ENCODE measurements at regions not wholly inside any gene's neighbourhood (a gene's known extent, or its start where the extent isn't known, plus 50 kb on each side); places are given as distances from the start of the nearest gene placed in this dataset.

DNA sequence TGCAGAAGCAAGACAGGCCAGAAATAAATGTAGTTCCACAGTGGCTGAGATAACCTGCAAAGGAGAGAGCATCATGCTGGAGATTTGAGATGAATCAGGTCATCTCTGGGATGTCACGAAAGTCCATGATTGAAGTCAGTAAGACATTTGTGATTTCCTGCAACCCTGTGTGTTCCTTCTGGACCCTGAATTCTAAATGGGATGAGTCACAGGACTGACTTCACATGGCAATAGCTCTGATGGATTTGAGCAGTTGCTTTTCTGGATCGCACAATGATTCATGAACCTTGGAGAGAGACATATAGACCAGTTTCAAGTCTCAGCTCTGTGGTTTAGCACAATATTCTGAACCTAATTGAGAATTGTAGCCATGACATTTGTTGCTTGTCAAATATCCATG is 102.9 kb downstream of the TSN start:
- Histone ChIP-seq H3K4me1 (ENCODE audit: control insufficient read depth in 2 of 2, insufficient read depth in 2 of 2, low read length in 2 of 2) (no peaks in the 10 kb centered on the region), H3K9ac (ENCODE audit: low read depth in 1 of 2, low read length in 2 of 2) (no peak overlapping the region), H3K27ac (ENCODE audit: low read depth in 2 of 2, low read length in 2 of 2) (no peak overlapping the region), H3K4me3 (ENCODE audit: low read length in 2 of 2) (no peak overlapping the region), H3K9me3 (ENCODE audit: control insufficient read depth in 2 of 2, low read length in 2 of 2) (no peaks in the 10 kb centered on the region), H3K36me3 (ENCODE audit: control insufficient read depth in 2 of 2, insufficient read depth in 2 of 2, low read length in 2 of 2) (no peaks in the 10 kb centered on the region), H3K27me3 (ENCODE audit: control insufficient read depth in 2 of 2, insufficient read depth in 2 of 2, low read length in 2 of 2) (no peaks in the 10 kb centered on the region)

DNA sequence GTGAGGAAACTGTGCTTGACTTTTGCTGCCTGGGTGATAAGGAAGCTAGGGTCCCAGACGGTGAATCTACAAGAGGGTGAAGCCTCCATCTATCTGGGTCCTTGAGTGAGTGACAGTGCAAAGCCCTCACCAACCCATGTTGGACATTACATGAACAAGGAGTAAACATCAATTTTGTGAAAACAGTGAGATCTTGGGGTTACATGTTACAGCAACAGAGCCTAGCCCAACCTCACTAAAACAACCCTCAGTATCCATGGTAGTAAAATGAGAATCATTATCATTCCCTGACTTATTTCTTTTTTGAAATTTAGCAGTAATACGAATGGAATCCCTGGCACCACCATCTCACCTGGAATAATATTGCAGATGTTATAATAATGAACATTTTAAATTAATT is 103.4 kb downstream of the TSN start:
- Histone ChIP-seq H3K9ac (ENCODE audit: low read depth in 1 of 2, low read length in 2 of 2) (no peak overlapping the region), H3K36me3 (ENCODE audit: control insufficient read depth in 2 of 2, insufficient read depth in 2 of 2, low read length in 2 of 2) (no peaks in the 10 kb centered on the region), H3K27me3 (ENCODE audit: control insufficient read depth in 2 of 2, insufficient read depth in 2 of 2, low read length in 2 of 2) (no peaks in the 10 kb centered on the region), H3K4me3 (ENCODE audit: low read length in 2 of 2) (no peak overlapping the region), H3K4me1 (ENCODE audit: control insufficient read depth in 2 of 2, insufficient read depth in 2 of 2, low read length in 2 of 2) (no peaks in the 10 kb centered on the region), H3K27ac (ENCODE audit: low read depth in 2 of 2, low read length in 2 of 2) (no peak overlapping the region), H3K9me3 (ENCODE audit: control insufficient read depth in 2 of 2, low read length in 2 of 2) (no peaks in the 10 kb centered on the region)

DNA sequence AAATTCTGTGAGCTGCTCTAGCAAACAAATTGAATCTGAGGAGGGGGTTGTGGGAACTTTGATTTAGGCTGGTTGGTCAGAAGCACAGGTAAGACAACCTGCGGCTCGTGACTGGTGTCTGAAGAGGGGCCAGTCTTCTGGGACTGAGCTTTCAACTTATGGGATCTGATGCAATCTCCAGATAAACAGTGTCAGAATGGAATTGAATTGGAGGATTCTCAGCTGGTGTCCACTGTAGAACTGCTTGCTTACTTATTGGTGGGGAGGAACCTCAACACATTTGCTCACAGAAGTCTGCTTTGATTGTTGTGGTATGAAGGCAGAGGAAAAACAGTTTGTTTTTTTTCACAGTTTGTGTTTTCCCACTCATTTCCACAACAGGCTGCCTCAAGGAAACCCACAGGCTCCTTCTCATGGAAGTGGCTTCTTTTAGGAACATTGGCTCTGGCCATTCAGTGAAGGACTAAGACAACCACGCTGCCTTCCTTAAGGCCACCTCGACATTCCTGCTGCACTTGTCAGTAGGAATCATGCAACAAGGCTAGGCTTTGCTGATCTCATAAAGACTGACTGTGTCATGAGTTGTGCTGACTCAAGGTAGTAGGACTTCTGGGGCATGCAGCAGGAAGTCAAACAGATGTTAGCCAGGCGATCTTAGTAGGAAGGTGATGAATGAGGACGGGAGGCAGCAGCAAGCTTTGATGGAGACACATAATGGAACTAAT is 104.7 kb downstream of the TSN start:
- no peak overlapping the region for H3K9ac ChIP-seq (ENCODE audit: low read depth in 1 of 2, low read length in 2 of 2)
- H3K4me1 ChIP-seq (ENCODE audit: control insufficient read depth in 2 of 2, insufficient read depth in 2 of 2, low read length in 2 of 2) = no peaks in the 10 kb centered on the region
- H3K9me3 ChIP-seq (ENCODE audit: control insufficient read depth in 2 of 2, low read length in 2 of 2) = no peaks in the 10 kb centered on the region
- H3K27ac ChIP-seq (ENCODE audit: low read depth in 2 of 2, low read length in 2 of 2) = no peak overlapping the region
- H3K36me3 ChIP-seq (ENCODE audit: control insufficient read depth in 2 of 2, insufficient read depth in 2 of 2, low read length in 2 of 2) = no peaks in the 10 kb centered on the region
- H3K27me3 ChIP-seq (ENCODE audit: control insufficient read depth in 2 of 2, insufficient read depth in 2 of 2, low read length in 2 of 2) = no peaks in the 10 kb centered on the region
- H3K4me3 ChIP-seq (ENCODE audit: low read length in 2 of 2) = no peak overlapping the region

DNA sequence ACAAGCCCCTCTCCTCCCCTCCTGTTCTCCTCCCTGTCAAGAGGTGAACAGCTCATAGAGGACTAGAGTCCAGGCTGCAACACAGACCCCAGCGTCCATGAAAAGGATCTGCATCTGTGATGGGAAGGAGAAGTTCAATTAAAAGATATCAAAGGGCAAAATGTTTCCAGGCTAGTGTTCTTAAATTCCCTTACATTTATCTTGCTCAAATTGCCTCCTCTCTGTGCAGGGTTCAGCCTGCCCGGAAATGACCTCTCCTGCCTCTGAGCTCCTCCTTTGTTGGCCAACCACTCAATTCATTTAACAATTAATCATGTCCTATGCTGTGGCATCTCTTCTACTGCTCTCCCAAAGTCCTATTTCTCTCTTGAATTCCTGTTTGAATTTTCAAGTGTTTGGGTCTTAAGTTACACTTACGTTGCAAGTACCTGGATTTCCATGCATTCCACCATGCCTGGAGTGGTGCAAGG is 105.3 kb downstream of the TSN start:
- H3K9ac ChIP-seq (ENCODE audit: low read depth in 1 of 2, low read length in 2 of 2) = no peak overlapping the region
- H3K27ac ChIP-seq (ENCODE audit: low read depth in 2 of 2, low read length in 2 of 2) = no peak overlapping the region
- H3K27me3 ChIP-seq (ENCODE audit: control insufficient read depth in 2 of 2, insufficient read depth in 2 of 2, low read length in 2 of 2) = no peaks in the 10 kb centered on the region
- H3K4me3 ChIP-seq (ENCODE audit: low read length in 2 of 2) = no peak overlapping the region
- H3K9me3 ChIP-seq (ENCODE audit: control insufficient read depth in 2 of 2, low read length in 2 of 2) = no peaks in the 10 kb centered on the region
- H3K36me3 ChIP-seq (ENCODE audit: control insufficient read depth in 2 of 2, insufficient read depth in 2 of 2, low read length in 2 of 2) = no peaks in the 10 kb centered on the region
- H3K4me1 ChIP-seq (ENCODE audit: control insufficient read depth in 2 of 2, insufficient read depth in 2 of 2, low read length in 2 of 2) = no peaks in the 10 kb centered on the region

DNA sequence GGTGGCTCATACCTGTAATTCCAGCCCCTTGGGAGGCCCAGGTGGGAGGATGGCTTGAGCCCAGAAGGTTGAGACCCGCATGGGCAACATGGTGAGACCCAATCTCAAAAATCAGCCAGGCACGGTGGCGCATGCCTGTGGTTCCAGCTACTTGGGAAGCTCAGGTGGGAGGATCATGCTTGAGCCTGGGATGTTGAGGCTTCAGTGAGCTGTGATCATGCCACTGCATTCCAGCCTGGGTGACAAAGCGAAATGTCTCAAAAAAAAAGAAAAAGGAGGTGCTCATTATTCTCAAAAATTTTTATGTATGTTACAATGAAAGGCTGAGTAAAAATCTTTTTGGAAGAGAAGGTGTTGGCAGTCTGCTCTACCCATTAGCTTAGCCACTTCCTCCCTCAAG is 106.8 kb downstream of the TSN start:
- no peaks in the 10 kb centered on the region for H3K4me1 ChIP-seq (ENCODE audit: control insufficient read depth in 2 of 2, insufficient read depth in 2 of 2, low read length in 2 of 2)
- H3K27ac ChIP-seq (ENCODE audit: low read depth in 2 of 2, low read length in 2 of 2) = no peak overlapping the region
- no peak overlapping the region for H3K9ac ChIP-seq (ENCODE audit: low read depth in 1 of 2, low read length in 2 of 2)
- H3K4me3 ChIP-seq (ENCODE audit: low read length in 2 of 2) = no peak overlapping the region
- no peaks in the 10 kb centered on the region for H3K36me3 ChIP-seq (ENCODE audit: control insufficient read depth in 2 of 2, insufficient read depth in 2 of 2, low read length in 2 of 2)
- no peaks in the 10 kb centered on the region for H3K9me3 ChIP-seq (ENCODE audit: control insufficient read depth in 2 of 2, low read length in 2 of 2)
- H3K27me3 ChIP-seq (ENCODE audit: control insufficient read depth in 2 of 2, insufficient read depth in 2 of 2, low read length in 2 of 2) = no peaks in the 10 kb centered on the region

DNA sequence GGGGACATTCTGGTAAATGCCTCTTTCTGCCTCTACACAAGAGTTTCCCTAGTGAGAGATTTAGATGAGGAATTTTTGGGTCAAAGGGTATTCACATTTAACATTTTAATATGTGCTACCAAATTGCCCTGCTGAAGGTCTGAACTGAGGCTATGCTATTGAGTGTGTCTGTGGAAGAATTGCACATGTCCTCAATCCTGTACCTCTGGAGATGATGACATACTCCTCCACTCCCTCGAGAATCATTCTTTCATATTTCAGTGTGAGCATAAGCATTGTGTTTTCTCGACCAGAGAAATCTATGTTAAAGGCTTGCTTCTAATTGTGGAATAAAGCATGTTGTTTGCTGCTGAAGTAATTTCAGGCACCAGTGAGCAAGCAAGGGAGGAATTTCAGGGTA is 110.5 kb downstream of the TSN start:
- no peaks in the 10 kb centered on the region for H3K36me3 ChIP-seq (ENCODE audit: control insufficient read depth in 2 of 2, insufficient read depth in 2 of 2, low read length in 2 of 2)
- no peaks in the 10 kb centered on the region for H3K4me1 ChIP-seq (ENCODE audit: control insufficient read depth in 2 of 2, insufficient read depth in 2 of 2, low read length in 2 of 2)
- no peaks in the 10 kb centered on the region for H3K27me3 ChIP-seq (ENCODE audit: control insufficient read depth in 2 of 2, insufficient read depth in 2 of 2, low read length in 2 of 2)
- H3K9me3 ChIP-seq (ENCODE audit: control insufficient read depth in 2 of 2, low read length in 2 of 2) = no peaks in the 10 kb centered on the region
- H3K4me3 ChIP-seq (ENCODE audit: low read length in 2 of 2) = no peak overlapping the region
- H3K9ac ChIP-seq (ENCODE audit: low read depth in 1 of 2, low read length in 2 of 2) = no peak overlapping the region
- H3K27ac ChIP-seq (ENCODE audit: low read depth in 2 of 2, low read length in 2 of 2) = no peak overlapping the region

DNA sequence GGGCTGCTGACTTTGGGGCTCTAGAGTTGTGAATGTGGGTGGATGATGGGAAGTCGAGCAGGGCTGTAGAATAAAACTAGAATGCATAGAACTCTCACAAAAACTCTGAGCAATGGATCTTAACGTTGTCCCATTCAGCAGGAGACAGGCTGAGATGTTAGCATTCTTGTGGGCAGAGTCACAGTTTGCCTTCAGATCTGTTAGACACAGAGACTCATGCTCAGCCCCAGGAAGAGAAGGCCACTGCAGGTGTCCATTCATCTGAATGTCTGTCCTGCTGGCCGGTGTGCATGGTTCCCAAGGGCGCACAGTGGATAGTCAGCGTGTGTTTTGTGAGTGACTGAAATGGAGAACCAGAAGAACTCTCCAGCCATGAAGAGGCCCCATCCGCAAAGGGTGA is 111.3 kb downstream of the TSN start:
- H3K36me3 ChIP-seq (ENCODE audit: control insufficient read depth in 2 of 2, insufficient read depth in 2 of 2, low read length in 2 of 2) = no peaks in the 10 kb centered on the region
- no peaks in the 10 kb centered on the region for H3K9me3 ChIP-seq (ENCODE audit: control insufficient read depth in 2 of 2, low read length in 2 of 2)
- no peaks in the 10 kb centered on the region for H3K4me1 ChIP-seq (ENCODE audit: control insufficient read depth in 2 of 2, insufficient read depth in 2 of 2, low read length in 2 of 2)
- no peak overlapping the region for H3K4me3 ChIP-seq (ENCODE audit: low read length in 2 of 2)
- H3K9ac ChIP-seq (ENCODE audit: low read depth in 1 of 2, low read length in 2 of 2) = no peak overlapping the region
- H3K27ac ChIP-seq (ENCODE audit: low read depth in 2 of 2, low read length in 2 of 2) = no peak overlapping the region
- H3K27me3 ChIP-seq (ENCODE audit: control insufficient read depth in 2 of 2, insufficient read depth in 2 of 2, low read length in 2 of 2) = no peaks in the 10 kb centered on the region

DNA sequence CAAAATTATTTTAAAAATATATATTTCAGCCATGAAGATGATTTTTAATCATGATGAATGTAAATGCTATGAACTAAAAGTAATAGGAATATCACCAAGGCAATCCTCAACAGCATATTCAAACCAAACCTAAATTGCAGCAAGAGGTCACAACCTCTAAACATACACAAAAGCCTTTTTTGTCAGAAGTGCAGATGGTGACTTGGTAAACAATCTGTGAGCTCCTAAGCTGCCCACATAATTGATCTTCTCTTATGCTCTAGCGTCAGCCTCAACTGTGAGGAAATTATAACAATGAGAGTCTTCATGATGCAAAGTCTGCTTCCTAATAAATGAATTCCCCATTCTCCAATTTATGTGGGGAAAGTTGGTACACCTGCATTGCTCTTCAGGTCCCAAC is 113.2 kb downstream of the TSN start:
- no peak overlapping the region for H3K27ac ChIP-seq (ENCODE audit: low read depth in 2 of 2, low read length in 2 of 2)
- no peak overlapping the region for H3K4me3 ChIP-seq (ENCODE audit: low read length in 2 of 2)
- no peaks in the 10 kb centered on the region for H3K9me3 ChIP-seq (ENCODE audit: control insufficient read depth in 2 of 2, low read length in 2 of 2)
- no peak overlapping the region for H3K9ac ChIP-seq (ENCODE audit: low read depth in 1 of 2, low read length in 2 of 2)
- H3K4me1 ChIP-seq (ENCODE audit: control insufficient read depth in 2 of 2, insufficient read depth in 2 of 2, low read length in 2 of 2) = no peaks in the 10 kb centered on the region
- H3K27me3 ChIP-seq (ENCODE audit: control insufficient read depth in 2 of 2, insufficient read depth in 2 of 2, low read length in 2 of 2) = no peaks in the 10 kb centered on the region
- H3K36me3 ChIP-seq (ENCODE audit: control insufficient read depth in 2 of 2, insufficient read depth in 2 of 2, low read length in 2 of 2) = no peaks in the 10 kb centered on the region

DNA sequence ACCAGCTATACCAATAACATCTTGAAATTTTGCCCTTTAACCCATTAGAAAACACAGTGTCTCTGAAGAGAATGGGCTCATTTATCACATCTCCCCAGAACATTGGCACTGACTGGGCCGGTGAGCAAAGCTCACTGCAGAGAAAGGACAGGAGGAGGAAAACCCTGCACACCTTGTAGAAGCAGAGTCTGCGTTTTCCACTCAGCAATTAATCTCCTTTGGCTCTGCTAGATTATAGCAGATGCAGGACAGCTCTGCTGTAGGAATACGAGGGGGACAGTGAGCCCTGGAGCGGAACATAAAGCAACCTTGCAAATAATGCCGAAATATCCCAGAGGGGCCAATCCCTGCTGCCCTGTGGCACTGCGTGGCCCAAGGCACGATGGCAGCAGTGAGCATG is 113.9 kb downstream of the TSN start:
- no peaks in the 10 kb centered on the region for H3K36me3 ChIP-seq (ENCODE audit: control insufficient read depth in 2 of 2, insufficient read depth in 2 of 2, low read length in 2 of 2)
- H3K27ac ChIP-seq (ENCODE audit: low read depth in 2 of 2, low read length in 2 of 2) = no peak overlapping the region
- H3K27me3 ChIP-seq (ENCODE audit: control insufficient read depth in 2 of 2, insufficient read depth in 2 of 2, low read length in 2 of 2) = no peaks in the 10 kb centered on the region
- no peaks in the 10 kb centered on the region for H3K4me1 ChIP-seq (ENCODE audit: control insufficient read depth in 2 of 2, insufficient read depth in 2 of 2, low read length in 2 of 2)
- no peaks in the 10 kb centered on the region for H3K9me3 ChIP-seq (ENCODE audit: control insufficient read depth in 2 of 2, low read length in 2 of 2)
- no peak overlapping the region for H3K9ac ChIP-seq (ENCODE audit: low read depth in 1 of 2, low read length in 2 of 2)
- no peak overlapping the region for H3K4me3 ChIP-seq (ENCODE audit: low read length in 2 of 2)

DNA sequence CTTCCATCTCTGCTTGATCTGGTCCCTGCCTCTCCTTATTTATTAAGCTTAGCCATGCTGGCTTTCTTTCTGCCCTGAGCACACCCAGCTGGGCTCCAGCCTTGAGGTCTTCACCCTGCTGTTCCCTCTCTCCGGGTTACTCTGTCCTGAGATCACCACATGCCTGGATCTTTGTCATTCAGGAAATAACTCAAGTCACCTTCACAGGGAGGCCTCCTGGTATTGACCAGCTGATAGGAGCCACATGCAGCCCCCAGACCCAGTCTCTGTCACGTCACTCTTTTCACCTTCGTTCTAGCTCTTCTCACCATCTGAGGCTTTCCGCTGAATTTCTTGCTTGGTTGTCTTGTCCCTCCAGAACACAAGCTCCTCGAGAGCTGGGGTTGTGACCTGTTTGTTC is 114.4 kb downstream of the TSN start:
- Histone ChIP-seq H3K27ac (ENCODE audit: low read depth in 2 of 2, low read length in 2 of 2) (no peak overlapping the region), H3K4me1 (ENCODE audit: control insufficient read depth in 2 of 2, insufficient read depth in 2 of 2, low read length in 2 of 2) (no peaks in the 10 kb centered on the region), H3K27me3 (ENCODE audit: control insufficient read depth in 2 of 2, insufficient read depth in 2 of 2, low read length in 2 of 2) (no peaks in the 10 kb centered on the region), H3K9ac (ENCODE audit: low read depth in 1 of 2, low read length in 2 of 2) (no peak overlapping the region), H3K36me3 (ENCODE audit: control insufficient read depth in 2 of 2, insufficient read depth in 2 of 2, low read length in 2 of 2) (no peaks in the 10 kb centered on the region), H3K9me3 (ENCODE audit: control insufficient read depth in 2 of 2, low read length in 2 of 2) (no peaks in the 10 kb centered on the region), H3K4me3 (ENCODE audit: low read length in 2 of 2) (no peak overlapping the region)

DNA sequence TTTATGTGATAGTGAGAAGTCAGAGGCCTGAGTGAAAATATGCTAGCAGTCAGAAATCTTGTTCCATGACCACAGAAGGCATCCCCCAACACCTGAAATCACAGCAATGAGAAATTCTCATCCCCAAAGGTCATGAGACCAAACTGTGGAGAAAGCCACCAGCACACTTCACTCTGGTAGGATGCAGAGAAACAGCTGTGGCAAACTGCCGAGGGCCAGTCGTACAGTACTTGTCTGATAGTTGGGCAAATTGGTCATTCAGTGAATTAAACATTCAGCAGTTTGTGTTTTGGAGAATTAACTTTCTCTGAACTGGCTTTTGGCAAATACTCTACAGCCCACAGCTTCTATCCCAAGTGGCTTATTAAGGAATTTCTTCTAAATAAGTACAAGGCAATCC is 117.2 kb downstream of the TSN start:
- Histone ChIP-seq H3K27me3 (ENCODE audit: control insufficient read depth in 2 of 2, insufficient read depth in 2 of 2, low read length in 2 of 2) (no peaks in the 10 kb centered on the region), H3K4me1 (ENCODE audit: control insufficient read depth in 2 of 2, insufficient read depth in 2 of 2, low read length in 2 of 2) (peaks cover 0 to 2% of the 10 kb centered on the region in 2 donors), H3K9me3 (ENCODE audit: control insufficient read depth in 2 of 2, low read length in 2 of 2) (no peaks in the 10 kb centered on the region), H3K27ac (ENCODE audit: low read depth in 2 of 2, low read length in 2 of 2) (no peak overlapping the region), H3K4me3 (ENCODE audit: low read length in 2 of 2) (no peak overlapping the region), H3K9ac (ENCODE audit: low read depth in 1 of 2, low read length in 2 of 2) (no peak overlapping the region), H3K36me3 (ENCODE audit: control insufficient read depth in 2 of 2, insufficient read depth in 2 of 2, low read length in 2 of 2) (no peaks in the 10 kb centered on the region)
